IPS DF 4.7 (cell line): ENCODE measurements at regions not wholly inside any gene's neighbourhood (a gene's known extent, or its start where the extent isn't known, plus 50 kb on each side); places are given as distances from the start of the nearest gene placed in this dataset.
"Not testable (repeated sequence)": the region's sequence is repeated elsewhere in the genome, so short reads cannot be mapped to it uniquely, and the experiment has no call there.

ENCODE experiments used
- DNase-seq: peaks from one replicate; pipeline ENCODE4 v3.0.0-alpha.2; 2013; ENCODE audit warnings: low spot score; ENCODE audit errors: extremely low read depth

- no peak for DNase-seq
Observed at GRCh38 chr3:88408097-88408496, 258.3 kb downstream of the C3orf38 start.

- DNase-seq, result no peak
Observed at GRCh38 chr3:88408935-88409334, 259.2 kb downstream of the C3orf38 start.

GRCh38 chr3:88410259-88410658, 260.5 kb downstream of the C3orf38 start:
- no peak for DNase-seq

GRCh38 chr3:88412346-88412745, 262.6 kb downstream of the C3orf38 start:
- no peak for DNase-seq

GRCh38 chr3:88416436-88416835, 266.7 kb downstream of the C3orf38 start:
- DNase-seq, result no peak

- DNase-seq, result no peak
Observed at GRCh38 chr3:88418219-88418618, 268.5 kb downstream of the C3orf38 start.

- DNase-seq, result no peak
Observed at GRCh38 chr3:88433568-88433967, 283.8 kb downstream of the C3orf38 start.

GRCh38 chr3:88434001-88434400, 284.2 kb downstream of the C3orf38 start:
- no peak for DNase-seq

GRCh38 chr3:88440701-88441100, 290.9 kb downstream of the C3orf38 start:
- no peak for DNase-seq

- DNase-seq, result no peak
Observed at GRCh38 chr3:88443066-88443465, 293.3 kb downstream of the C3orf38 start.

- DNase-seq, result no peak
Observed at GRCh38 chr3:88444251-88444650, 294.5 kb downstream of the C3orf38 start.

GRCh38 chr3:88452228-88452627, 302.5 kb downstream of the C3orf38 start:
- DNase-seq, result no peak

- DNase-seq, result no peak
Observed at GRCh38 chr3:88460369-88460768, 310.6 kb downstream of the C3orf38 start.

- DNase-seq, result no peak
Observed at GRCh38 chr3:88462230-88462629, 312.5 kb downstream of the C3orf38 start.

- no peak for DNase-seq
Observed at GRCh38 chr3:88467191-88467590, 317.4 kb downstream of the C3orf38 start.

GRCh38 chr3:88469216-88469615, 319.5 kb downstream of the C3orf38 start:
- DNase-seq, result no peak

- no peak for DNase-seq
Observed at GRCh38 chr3:88478460-88478859, 328.7 kb downstream of the C3orf38 start.

- DNase-seq, result no peak
Observed at GRCh38 chr3:88480822-88481221, 331.1 kb downstream of the C3orf38 start.

- DNase-seq, result no peak
Observed at GRCh38 chr3:88485001-88485400, 335.2 kb downstream of the C3orf38 start.

GRCh38 chr3:88508818-88509217, 359.1 kb downstream of the C3orf38 start:
- not testable (repeated sequence) for DNase-seq

- no peak for DNase-seq
Observed at GRCh38 chr3:88509582-88509981, 359.8 kb downstream of the C3orf38 start.

- no peak for DNase-seq
Observed at GRCh38 chr3:88528494-88528893, 378.7 kb downstream of the C3orf38 start.

GRCh38 chr3:88534534-88534933, 384.8 kb downstream of the C3orf38 start:
- no peak for DNase-seq

- DNase-seq, result no peak
Observed at GRCh38 chr3:88535563-88535962, 385.8 kb downstream of the C3orf38 start.
